ENCODE measurements at regions not wholly inside any gene's neighbourhood (a gene's known extent, or its start where the extent isn't known, plus 50 kb on each side); places are given as distances from the start of the nearest gene placed in this dataset.

- TF ChIP-seq CTCF (conservative IDR thresholded peaks at IDR 0.05; ENCODE audit: low read length) (no peak), EZH2phosphoT487 (IDR thresholded peaks at IDR 0.05; ENCODE audit: borderline replicate concordance, low read depth, low read length) (no peak)
These were observed 346.4 kb downstream of the CDC5L start for GRCh38 chr6:44733868-44734267.
